ENCODE measurements at regions not wholly inside any gene's neighbourhood (a gene's known extent, or its start where the extent isn't known, plus 50 kb on each side); places are given as distances from the start of the nearest gene placed in this dataset.
"Not testable (repeated sequence)": the region's sequence is repeated elsewhere in the genome, so short reads cannot be mapped to it uniquely, and the experiment has no call there.

GRCh38 chr3:144650380-144650779 lies 678.8 kb downstream of the DIPK2A start:
- no peak for DNase-seq

DNA sequence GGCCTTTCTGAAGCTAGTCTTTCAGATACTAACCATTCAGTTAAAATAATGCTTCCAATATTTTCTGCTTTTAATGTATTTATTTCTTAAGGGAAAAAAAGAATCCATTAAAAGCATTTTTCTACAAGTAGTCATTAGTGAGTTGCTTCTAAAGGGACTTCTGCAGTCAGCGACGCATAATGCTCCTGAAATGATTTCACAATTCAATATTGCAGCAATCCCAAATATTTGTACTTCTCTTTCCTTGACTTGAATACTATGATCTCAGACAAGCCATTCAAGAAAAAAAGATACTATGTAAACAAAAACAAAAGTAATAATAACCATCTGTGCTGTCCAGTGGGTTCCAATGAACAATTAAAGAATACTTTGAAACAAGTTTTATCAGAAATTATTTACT lies 681.0 kb downstream of the DIPK2A start:
- no peak for DNase-seq

DNA sequence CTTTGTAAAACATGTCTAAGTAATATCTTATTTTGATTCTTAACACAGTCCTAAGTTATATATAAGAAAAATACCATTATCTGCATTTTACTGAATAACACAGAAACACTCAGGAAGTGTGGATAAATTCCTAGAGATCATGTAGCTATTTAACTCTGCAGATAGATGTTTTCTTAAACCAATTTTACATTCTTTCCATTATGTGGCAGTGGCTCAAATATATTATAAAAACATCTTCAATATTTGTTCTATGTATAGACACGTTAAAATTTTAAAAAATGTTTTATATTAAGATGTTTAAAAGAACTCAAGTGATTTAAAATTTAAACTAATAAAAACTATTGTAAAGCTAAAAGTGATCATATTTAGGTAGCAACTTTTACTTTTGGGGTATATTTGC lies 683.8 kb downstream of the DIPK2A start:
- DNase-seq, result no peak

- no peak for DNase-seq
Observed at GRCh38 chr3:144660186-144660585, 688.6 kb downstream of the DIPK2A start.

DNA sequence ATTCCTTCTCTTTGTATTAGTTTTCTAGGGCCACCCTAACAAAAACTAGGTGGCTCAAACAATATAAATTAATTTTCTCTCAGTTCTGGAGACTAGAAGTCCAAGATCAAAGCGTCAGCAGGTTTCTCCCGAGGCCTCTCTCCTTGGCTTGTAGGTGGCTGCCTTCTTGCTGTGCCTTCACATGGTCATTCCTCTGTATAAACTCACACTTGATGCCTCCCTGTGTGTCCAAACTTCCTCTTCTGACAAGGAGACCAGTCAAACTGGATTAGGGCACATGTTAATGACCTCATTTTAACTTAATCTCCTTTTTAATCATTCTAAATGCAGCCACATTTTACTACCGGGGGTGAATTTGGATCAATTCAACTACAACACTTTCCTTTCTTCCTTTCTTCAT lies 691.1 kb downstream of the DIPK2A start:
- DNase-seq, result no peak

- DNase-seq, result no peak
Observed at GRCh38 chr3:144663456-144664436, 692.1 kb downstream of the DIPK2A start.

- DNase-seq, result no peak
Observed at GRCh38 chr3:144665567-144666053, 694.0 kb downstream of the DIPK2A start.

DNA sequence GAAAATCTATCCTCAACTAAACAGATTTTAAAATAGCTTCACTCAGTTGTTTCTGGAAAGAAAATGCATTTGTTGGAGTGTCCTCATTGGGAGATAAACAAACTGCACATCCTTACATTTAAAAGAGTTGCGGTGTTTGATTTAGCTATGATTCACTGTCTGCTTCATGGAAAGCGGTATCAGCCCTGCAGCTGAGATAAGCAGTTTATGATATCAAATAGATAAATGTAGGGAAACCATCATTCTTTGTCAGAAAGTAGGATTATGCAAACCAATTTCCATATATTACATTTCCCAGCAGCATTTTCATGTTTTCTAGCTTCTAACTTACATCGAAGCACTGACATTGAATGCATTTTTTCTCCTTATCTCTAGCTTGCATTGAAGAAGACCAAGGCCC lies 698.9 kb downstream of the DIPK2A start:
- DNase-seq, result no peak

- no peak for DNase-seq
Observed at GRCh38 chr3:144677103-144677502, 705.5 kb downstream of the DIPK2A start.

DNA sequence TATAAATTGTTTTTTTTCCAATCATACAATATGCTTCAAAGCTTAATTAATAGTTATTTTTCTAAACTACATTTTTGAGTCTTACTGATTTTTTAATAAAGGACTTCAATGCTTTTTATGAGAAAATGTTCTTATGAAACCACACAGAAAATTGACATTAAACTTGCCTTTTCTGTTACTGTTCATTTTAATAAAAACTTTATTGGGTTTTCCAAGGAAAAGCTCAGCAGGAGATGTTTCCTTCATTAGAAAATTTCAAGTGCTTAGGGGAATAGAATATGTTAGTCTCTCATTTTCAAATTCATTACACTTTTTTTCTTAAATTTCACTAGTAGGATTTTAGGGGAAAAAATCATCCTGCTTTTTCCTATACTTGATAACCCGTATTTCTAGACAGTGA lies 711.4 kb downstream of the DIPK2A start:
- DNase-seq, result no peak

GRCh38 chr3:144687862-144688261 lies 716.2 kb downstream of the DIPK2A start:
- DNase-seq, result no peak

DNA sequence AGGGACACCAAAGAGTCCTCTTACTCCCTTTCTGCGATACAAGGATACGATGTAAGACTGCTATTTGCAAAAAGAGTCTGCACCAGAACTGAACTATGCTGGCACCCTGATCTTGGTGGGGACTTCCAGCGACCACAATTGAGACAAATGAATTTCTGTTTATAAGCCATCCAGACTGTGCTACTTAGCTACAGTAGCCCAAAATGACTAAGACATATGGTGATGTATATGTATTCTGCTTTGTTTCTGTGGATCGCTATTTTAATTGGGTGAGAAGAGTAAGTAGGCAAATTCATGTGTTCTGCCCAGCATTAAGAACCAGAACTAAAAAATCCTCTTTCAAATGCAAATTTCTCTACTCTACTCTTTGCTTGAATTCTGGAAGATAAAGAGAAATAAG lies 720.9 kb downstream of the DIPK2A start:
- DNase-seq, result no peak

- peak; percentile 94 for DNase-seq
Observed at GRCh38 chr3:144708437-144708836, 736.8 kb downstream of the DIPK2A start.

DNA sequence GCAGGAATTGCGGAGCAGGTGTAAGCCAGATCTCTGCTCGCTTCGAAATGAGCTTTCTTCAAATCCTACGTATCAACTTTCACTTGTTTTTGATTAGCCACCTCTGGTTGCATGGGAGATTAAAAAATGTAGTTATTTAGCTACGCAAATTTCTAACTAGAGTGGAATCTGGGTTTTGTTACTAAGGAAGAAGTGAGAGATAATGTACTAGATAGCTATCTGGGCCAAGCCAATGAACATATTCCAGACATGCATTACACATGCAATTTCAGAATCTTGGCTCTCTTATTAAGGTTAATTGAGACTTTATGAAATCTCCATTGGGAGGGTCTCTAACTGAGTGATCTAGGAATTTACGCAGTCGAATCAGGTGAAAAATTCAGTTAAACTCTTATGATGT lies 765.7 kb downstream of the DIPK2A start:
- DNase-seq, result no peak

DNA sequence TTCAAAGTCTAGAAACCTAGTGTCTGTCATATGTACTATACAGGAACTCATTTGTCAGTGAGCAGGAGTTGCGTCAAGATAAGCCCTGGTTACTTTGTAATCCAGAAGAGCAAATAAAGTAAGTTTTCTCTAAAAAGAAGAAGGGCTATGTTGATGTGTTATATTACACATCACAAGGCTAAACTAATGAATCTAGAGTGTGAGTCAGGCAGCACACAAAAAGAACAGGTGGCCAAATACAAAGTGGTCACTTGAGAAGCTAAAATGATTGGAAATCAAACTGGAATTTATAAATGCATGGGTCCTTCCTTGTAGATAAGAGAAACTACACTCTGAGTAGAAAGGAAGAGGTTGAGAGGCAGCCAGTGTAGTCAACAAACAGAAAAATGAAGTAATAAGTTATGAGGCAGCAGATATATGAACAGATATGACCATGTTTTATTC lies 771.6 kb downstream of the DIPK2A start:
- peak; percentile 25 for DNase-seq

DNA sequence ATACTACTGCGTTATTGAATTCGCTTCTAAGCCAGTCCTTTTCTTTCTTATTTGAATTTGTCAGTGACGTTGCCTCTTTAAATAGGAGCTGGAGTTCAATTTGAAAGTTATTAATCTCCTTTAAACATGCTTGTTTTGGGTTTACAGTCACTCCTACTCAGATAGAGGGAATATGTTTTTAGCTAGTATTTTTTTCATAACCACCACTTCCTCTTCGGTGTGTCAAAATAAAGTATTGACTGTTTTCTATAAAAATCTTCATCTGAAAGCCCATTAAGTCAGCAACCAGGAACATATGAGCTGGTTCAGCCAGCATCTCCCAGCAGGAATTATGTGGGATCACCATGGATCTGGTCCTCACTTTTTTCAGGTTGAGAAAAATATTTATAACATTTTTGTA lies 772.9 kb downstream of the DIPK2A start:
- DNase-seq, result no peak

DNA sequence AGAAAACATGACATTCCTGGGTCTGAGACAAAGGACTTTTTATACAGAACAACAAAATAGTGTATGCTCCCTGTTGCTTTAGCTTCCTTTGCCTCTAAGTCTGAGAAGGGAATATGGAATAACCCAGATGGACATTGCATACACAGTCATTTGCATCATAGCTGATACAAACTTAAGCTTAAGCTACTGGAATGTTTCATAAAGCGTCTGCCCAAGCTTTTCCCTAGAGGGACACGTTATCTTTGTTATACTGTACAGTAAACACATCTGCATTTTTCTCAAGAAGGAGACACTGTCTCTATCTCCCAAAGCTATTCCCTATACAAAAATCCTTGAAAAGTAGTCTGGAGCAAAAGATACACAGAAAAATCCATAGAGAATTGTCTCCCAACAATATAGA lies 775.0 kb downstream of the DIPK2A start:
- DNase-seq, result no peak

DNA sequence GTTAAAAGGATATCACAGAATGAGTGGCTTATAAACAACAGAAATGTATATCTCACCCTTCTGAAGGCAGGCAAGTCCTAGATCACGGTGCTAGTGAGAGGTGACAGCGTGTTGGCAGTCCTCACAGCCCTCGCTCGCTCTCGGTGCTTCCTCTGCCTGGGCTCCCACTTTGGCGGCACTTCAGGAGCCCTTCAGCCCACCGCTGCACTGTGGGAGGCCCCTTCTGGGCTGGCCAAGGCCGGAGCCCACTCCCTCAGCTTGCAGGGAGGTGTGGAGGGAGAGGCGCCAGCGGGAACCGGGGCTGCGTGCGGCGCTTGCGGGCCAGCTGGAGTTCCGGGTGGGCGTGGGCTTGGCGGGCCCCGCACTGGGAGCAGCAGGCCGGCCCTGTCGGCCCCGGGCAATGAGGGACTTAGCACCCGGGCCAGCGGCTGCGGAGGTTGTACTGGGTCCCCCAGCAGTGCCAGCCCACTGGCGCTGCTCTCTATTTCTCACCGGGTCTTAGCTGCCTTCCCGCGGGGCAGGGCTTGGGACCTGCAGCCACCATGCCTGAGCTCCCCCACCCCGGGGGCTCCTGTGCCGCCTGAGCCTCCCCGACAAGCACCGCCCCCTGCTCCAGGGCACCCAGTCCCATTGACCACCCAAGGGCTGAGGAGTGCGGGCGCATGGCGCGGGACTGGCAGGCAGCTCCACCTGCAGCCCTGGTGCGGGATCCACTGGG lies 778.1 kb downstream of the DIPK2A start:
- DNase-seq, result not testable (repeated sequence)

GRCh38 chr3:144754076-144754783 lies 782.6 kb downstream of the DIPK2A start:
- no peak for DNase-seq

DNA sequence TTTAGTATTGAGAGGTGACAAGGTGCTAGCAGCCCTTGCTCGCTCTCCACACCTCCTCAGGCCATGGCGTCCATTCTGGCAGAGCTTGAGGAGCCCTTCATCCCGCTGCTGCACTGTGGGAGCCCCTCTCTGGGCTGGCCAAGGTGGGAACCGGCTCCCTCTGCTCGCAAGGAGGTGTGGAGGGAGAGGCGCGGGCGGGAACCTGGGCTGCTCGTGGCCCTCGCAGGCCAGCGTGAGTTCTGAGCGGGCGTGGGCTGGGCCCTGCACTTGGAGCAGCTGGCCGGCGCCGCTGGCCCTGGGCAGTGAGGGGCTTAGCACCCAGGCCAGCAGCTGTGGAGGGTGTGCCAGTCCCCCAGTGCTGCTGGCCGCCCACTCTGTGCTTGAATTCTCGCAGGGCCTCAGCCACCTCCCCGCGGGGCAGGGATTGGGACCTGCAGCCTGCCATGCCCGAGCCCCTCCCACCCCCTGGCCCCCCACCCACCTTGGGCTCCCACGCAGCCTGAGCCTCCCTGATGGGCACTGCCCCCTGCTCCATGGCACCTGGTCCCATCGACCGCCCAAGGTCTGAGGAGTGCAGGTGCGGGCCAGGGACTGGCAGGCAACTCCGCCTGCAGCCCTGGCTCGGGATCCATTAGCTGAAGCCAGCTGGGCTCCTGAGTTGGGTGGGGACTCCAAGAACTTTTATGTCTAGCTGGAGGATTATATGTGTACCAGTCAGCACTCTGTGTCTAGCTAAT lies 785.2 kb downstream of the DIPK2A start:
- DNase-seq, result no peak

GRCh38 chr3:144760831-144761230 lies 789.2 kb downstream of the DIPK2A start:
- no peak for DNase-seq

DNA sequence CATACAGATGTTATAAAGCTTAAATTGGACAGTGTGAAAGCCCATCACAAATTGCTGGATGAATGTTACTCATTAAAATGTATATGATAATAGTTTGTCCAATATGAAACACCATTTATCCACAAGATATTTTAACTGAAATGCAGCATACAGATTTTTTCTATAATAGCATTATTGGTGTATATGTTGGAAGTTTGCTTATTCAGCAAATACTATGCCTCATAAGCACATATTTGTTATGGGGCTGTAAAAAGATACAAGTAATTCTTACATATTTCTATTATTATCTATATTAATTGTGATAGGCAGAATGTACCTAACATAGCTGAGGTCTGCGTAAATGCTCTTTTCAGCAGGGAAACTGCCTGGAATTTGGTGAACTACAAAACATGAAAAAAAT lies 790.5 kb downstream of the DIPK2A start:
- no peak for DNase-seq
